ELR (cell line): ENCODE measurements at regions not wholly inside any gene's neighbourhood (a gene's known extent, or its start where the extent isn't known, plus 50 kb on each side); places are given as distances from the start of the nearest gene placed in this dataset.

Experiments used
- DNase-seq: peaks from one replicate; pipeline ENCODE4 v3.0.0-alpha.2; 2015; ENCODE audit warnings: low read depth

DNA sequence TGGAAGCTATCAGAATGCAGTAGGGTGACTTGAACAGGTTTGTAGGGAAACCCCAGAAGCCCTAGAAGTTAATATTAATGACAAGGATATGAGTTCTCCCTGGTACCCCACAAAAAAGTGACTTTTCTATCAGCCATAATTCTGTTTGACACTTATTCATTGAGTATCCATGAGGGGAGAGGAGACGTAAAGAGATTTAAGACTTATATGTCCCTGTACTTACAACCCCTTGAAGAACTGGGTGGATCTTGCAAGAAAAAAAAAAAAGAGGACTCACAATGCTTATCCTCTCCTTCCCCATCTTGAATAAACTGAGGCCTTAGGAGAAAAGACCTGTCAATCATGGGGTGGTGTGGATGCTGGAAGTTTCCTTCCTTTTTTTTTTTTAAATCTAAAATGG, 203.5 kb downstream of the CBLN1 start:
- DNase-seq = no peak

DNA sequence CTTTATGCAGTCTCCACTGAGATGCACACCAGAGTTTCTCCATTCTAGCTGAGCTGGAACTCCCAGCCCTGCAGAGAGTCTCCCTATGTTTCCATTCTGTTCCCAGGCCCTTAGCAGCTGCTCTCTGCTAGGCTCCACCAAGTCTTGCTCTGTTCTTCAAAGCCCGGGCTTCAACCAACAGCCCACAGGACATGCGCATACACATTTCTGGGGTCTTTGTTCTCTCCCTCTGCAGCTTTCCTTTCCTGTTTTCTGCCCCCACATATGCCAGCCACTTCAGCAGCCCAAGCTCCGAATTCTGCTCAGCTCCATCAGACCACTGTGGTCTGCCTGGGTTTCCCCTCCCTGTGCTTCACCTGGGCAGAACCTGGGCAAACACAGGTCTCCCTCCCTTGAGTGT, 205.9 kb downstream of the CBLN1 start:
- DNase-seq = no peak

- DNase-seq = no peak
Observed at GRCh38 chr16:49068224-49068623, 213.4 kb downstream of the CBLN1 start.

DNA sequence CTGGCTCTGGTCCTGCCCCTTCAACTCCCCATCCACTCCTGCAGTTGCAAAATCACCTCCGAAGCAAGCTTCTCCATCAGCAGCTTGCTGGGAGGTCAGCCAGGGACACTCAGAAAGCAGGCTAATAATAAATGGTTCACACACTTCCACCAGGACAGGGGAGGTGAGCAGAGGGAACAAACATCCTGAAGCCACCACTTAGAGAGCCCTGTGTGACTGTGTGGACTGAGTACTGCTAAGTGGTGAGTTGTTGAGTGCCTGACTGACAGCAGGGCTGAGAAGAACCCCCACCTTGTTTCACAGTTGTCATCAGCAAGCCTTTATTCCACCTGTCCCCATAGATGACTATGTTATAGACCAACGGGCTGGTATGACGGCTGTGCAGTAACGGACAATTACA, 213.9 kb downstream of the CBLN1 start:
- DNase-seq = no peak

DNA sequence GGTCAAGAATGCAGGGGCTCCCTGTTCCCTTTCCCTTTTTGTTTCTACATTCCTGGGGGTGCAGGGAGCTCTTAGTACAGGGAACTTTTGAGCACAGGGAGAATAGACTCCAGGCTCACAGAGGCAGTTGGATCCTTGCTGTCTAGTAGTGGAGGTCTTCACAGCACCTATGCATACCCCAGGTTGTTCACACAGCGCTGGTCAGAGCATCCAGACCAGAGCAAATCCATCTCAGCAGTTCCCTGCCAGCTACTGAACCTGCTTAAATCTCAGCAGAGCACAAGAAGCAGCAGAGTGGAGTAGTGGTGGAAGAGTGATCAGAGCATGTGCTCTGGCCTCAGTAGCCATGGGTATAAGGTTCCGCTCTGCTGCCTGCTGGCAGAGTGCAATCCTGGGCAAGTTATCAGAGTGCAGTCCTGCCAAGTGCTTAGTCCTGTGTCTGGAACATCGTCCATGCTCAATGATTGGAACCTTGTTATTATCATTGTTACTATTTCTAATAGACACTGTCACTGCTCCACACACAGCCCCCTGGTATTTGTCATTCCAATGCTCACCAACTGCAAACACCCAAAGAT, 220.4 kb downstream of the CBLN1 start:
- DNase-seq = no peak

DNA sequence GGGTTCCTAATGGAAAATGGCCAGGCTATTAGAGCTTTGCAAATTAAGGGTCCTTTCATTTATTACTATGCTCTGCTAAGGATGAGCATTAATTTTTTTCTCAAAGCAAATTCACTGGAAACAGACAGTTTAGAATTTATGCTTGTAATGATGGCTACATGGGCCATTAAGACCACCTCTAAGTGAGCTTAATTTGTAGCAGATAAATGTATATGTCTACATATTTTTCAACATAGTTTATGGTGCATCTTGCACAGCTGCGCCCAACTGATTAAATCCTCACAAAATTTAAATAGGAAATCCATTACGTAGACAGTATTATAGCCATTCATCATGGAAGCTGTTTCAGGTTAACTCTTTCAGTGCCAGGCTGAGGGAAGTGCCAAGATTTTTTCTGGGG, 220.9 kb downstream of the CBLN1 start:
- DNase-seq = no peak

DNA sequence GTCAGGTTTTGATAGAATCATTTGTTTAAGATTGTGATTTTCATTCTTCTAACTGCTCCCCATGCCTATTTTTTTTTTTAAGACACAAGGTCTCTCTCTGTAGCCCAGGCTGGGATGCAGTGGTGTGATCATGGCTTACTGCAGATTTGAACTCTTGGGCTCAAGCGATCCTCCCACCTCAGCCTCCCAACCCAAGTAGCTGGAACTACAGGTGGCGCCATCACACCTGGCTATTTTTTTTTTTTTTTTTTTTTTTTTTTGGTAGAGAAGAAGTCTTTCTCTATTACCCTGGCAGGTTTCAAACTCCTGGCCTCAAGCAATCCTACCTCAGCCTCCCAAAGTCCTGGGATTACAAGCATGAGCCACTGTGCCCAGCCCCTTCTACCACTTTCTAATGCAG, 223.3 kb downstream of the CBLN1 start:
- no peak for DNase-seq

GRCh38 chr16:49057936-49058335, 223.7 kb downstream of the CBLN1 start:
- DNase-seq = no peak

- DNase-seq = no peak
Observed at GRCh38 chr16:49057391-49057790, 224.2 kb downstream of the CBLN1 start.

DNA sequence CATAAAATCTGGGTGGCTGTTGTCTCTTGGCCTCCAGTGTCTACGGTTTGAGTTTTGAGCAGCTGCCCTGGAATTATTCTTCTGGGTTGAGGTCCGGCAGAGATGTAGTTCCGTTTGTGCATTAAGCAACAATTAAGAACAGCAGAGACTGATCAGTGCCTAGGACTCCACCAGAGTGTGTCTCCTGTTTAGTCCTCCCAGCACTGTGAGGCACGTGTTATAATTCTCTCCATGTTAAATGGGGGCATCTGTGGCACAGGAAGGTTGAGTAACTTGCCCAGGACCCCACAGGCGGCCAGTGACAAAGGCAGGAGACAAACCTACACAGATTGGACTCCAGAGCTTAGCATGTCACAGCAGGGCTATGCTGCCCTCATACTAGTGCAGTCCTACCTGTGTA, 225.1 kb downstream of the CBLN1 start:
- DNase-seq = no peak

DNA sequence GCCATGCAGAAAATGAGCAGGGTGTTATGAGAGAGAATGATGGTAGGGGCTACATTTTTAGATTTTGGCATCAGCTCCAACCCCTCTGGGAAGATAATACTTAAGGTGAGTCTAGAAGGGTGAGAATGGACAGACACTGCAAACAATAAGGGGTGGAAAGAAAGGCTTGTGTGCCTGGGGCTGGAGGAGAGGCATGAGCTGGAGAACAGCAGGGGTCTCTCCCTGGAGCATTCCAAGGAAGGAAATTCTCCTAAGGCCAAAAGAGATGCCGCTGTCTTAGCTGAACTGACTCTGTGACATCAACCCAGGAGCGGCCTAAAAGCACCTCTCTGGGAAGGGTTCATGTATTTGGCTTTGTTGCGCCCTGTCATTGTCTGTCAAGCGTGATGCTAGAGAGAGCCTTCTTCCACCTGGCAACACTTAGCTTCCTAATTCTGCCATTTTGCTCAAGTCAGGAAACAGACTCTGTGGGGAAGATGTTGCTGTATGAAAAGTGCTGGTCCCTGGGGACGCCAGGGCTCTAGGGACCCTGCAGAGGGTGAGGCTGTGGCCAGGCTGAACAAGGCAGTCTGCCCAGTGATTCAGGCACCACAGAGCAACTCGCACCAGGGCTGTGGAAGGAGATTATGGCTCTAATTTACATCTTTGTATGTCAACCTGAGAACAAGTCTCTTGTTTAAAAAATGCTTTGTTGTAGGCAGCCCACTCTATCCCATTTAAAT, 225.7 kb downstream of the CBLN1 start:
- DNase-seq = no peak

- DNase-seq = no peak
Observed at GRCh38 chr16:49055291-49055690, 226.3 kb downstream of the CBLN1 start.

DNA sequence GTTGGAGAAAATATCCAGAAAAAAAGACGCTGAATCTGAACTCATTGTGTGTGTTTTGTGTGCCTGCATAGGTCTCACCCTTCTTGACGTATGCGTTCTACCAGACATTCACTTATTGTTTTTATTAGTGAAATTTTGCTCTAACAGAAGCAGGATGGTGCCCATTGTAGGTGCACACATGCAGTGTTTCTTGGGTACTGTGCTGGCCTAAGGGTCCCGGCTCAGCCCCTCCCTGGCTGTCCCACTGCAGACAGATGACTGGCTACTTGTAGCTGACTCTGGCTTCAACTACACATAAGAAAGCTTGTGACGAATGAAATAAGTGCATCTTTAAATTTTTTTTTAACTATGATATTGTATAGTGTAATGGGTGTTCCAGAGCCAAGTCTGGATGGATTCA, 227.0 kb downstream of the CBLN1 start:
- no peak for DNase-seq

DNA sequence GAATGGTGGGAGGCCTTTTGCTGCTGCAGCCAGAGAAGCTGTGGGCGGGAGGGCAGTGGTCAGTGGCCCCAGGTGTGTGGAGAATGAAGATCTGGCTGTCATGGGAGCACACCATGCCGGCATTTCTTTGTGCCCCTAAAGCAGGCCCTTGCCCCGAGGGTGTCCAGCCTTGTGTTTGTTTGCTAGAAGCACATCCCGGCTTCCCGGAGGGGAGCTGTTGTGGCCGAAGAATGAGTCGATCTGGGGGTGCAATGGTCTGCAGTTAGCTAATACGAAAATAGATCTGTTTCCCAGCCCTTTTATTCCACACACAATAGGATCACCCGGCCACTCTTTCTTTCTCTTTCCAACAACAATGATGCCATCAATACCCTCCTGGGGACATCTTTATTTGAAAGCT, 228.8 kb downstream of the CBLN1 start:
- DNase-seq = no peak

DNA sequence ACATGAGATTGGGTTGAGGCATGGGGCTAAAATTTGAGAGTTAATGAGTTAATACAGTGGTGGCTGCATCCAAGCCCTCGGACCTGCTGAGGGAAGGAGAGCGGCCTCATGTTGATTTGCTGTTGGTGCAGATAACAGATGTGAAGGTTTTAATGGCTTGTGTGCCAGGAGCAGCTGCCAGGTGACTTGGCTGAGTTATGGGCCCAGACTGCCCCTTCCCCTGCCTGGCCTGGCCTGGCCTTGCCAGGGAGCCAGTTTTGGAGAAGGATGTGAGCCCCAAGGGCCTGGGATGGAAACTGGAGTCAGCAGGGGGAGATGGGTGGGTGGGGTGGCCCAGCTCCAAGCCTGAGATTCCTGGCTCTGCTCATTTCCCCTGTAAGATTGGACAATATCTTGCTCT, 230.1 kb downstream of the CBLN1 start:
- DNase-seq = no peak

DNA sequence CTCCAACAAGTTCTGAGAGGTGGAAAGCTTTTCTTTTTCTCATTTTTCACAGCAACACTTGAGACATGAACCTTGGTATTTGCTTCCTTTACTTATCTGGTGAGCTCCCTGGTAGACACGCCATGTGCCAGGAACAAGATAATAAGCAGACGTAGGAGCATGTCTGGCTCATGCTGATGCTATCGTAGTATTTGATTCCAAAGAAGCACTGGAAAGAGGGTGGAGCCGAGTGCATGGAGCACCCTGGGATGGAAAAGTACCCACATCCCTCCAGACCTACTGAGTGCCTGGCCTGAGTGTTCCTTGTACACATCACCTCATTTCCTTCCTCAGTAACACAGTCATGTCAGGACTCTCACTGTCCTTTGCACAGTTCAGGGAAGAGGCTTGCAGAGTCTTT, 231.0 kb downstream of the CBLN1 start:
- no peak for DNase-seq

GRCh38 chr16:49049644-49050043, 232.0 kb downstream of the CBLN1 start:
- no peak for DNase-seq

DNA sequence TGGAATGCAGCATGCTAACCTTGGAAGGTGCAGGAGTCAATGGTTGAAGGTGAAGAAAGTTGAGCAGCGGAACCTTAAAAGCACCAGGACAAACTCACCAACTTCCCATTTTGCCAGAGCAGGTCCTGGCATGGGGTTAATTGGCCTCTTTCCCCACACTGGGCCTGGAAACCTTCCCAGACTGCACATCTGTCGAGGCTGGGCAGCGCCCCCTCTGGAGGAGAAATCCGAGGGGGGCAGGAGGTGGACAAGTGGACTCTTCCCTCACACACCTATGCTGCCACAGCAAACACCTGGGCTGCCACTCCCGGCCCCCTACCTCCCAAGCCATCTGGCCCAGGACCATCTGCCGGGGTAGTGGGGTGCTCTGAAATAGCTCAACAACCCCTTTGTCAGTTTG, 232.4 kb downstream of the CBLN1 start:
- DNase-seq = no peak

- DNase-seq = peak; percentile 11
Observed at GRCh38 chr16:49048557-49048956, 233.1 kb downstream of the CBLN1 start.

DNA sequence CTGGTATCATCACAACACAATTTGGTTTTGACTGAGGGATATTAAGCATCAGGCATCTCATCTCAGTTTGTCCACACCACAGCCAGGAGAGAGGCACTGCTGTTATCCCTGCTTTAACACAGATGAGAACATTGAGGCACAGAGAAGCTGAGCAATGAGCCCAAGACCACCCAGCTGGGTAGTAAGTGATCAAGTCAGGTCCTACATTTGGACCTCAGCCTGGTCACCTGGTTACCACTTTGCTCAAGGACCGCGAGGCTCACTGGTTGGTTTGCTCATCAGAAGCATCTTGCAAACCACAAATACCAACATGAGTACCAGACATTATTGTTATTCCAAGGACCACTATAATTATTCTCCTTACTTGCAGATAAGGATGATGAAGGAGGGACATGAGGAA, 245.5 kb downstream of the CBLN1 start:
- DNase-seq = no peak

DNA sequence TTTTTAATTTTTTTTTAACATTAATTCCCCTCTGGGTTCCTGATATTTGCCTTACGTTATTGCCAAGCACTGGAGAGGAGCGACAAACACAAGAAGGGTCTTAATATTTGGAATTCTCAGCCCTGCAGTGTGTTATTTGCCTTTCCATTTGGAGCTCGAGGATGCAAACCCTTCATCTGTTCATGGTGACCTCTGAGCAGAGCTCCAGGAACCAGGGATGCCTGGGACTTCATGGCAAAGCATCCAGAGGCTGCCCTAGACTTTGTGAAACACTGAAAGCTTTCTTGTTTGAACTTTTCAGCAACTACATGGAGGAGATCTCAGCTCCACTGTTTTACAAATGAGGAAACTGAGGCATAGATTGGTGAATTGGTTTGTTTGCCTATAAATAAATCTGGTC, 254.2 kb downstream of the CBLN1 start:
- DNase-seq = no peak

DNA sequence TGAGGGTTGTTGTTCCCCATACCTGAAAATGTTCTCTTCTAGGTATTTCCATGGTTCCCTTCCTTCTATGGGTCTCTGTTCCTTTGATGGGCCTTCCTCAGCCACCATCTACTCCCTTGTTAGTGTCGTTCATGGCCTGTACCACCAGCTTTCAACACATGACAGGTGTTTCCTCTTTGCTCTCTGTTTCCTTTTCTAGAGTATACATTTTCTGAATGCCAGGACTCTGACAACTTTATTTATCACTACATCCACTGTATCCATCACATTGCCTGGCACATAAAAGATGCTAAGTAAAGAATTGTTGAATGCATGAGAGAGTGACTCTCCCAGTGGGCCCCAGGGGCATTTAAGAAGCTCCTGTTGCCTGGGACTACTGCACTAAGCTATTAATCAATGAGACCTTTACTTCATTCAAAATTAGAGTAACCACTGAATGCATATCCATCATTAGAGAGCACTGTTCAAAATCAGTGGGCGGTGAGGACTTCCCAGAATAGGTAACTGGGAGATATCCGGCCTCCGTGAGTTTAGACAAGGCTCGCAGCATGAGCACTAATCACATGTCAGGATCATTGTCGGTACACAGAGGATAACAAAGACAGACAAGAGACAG, 255.0 kb downstream of the CBLN1 start:
- DNase-seq = no peak

GRCh38 chr16:49024896-49025295, 256.7 kb downstream of the CBLN1 start:
- DNase-seq = no peak

DNA sequence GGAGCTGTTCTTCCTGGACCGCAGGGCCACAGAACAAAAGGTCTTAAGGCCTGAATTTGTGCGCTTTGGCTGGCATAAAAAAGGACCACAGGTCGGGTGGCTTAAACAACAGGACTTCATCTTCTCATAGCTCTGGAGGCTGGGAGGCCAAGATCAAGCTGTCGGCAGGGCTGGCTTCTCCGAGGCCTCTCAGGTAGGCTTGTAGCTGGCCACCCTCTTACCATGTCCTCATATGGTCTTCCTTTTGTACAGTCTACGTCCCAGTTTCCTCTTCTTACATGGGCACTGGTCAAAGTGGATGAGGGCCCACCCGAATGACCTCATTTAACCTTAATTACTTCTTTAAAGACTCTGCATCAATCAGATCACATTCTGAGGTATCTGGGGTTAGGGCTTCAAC, 257.6 kb downstream of the CBLN1 start:
- DNase-seq = no peak
